H9 (cell line): ENCODE measurements at regions not wholly inside any gene's neighbourhood (a gene's known extent, or its start where the extent isn't known, plus 50 kb on each side); places are given as distances from the start of the nearest gene placed in this dataset.

ENCODE experiments used
- DNase-seq: peaks from one replicate; pipeline ENCODE4 v3.0.0-alpha.2; 2017
- H2AFZ ChIP-seq: one replicate; pipeline ENCODE4 v1.6.1; 2013; ENCODE audit warnings: mild to moderate bottlenecking, low read length, control low read depth, moderate library complexity
- H2AK5ac ChIP-seq: 2 replicates; pipeline ENCODE4 v1.6.1; 2013; ENCODE audit warnings: low read length, control low read depth, mixed read lengths; ENCODE audit not compliant: insufficient read length
- H2BK120ac ChIP-seq: one replicate; pipeline ENCODE4 v1.6.1; 2013; ENCODE audit warnings: low read depth, mild to moderate bottlenecking, low read length, control low read depth, inconsistent platforms; ENCODE audit not compliant: poor library complexity, severe bottlenecking
- H2BK12ac ChIP-seq: 2 replicates; pipeline ENCODE4 v1.6.1; 2013; ENCODE audit warnings: low read length, control low read depth, mixed read lengths, low read depth; ENCODE audit not compliant: insufficient read length
- H2BK15ac ChIP-seq: 2 replicates; pipeline ENCODE4 v1.6.1; 2013; ENCODE audit warnings: low read depth, low read length, control low read depth
- H2BK20ac ChIP-seq: one replicate; pipeline ENCODE4 v1.6.1; 2013; ENCODE audit warnings: low read depth, mild to moderate bottlenecking, low read length, control low read depth, inconsistent platforms; ENCODE audit not compliant: poor library complexity, severe bottlenecking
- H2BK5ac ChIP-seq: 2 replicates; pipeline ENCODE4 v1.6.1; 2013; ENCODE audit warnings: low read length, control low read depth, mixed read lengths; ENCODE audit not compliant: insufficient read length
- H3K14ac ChIP-seq: 2 replicates; pipeline ENCODE4 v1.6.1; 2013; ENCODE audit warnings: low read length, control low read depth; ENCODE audit not compliant: insufficient read depth
- H3K18ac ChIP-seq: 2 replicates; pipeline ENCODE4 v1.6.1; 2013; ENCODE audit warnings: low read depth, mild to moderate bottlenecking, mixed read lengths, low read length, control low read depth; ENCODE audit not compliant: insufficient read length
- H3K23ac ChIP-seq: 2 replicates; pipeline ENCODE4 v1.6.1; 2013; ENCODE audit warnings: low read length, control low read depth, mixed read lengths, low read depth; ENCODE audit not compliant: insufficient read length
- H3K23me2 ChIP-seq: 2 replicates; pipeline ENCODE4 v1.6.1; 2013; ENCODE audit warnings: low read depth, mild to moderate bottlenecking, mixed read lengths, low read length, control low read depth; ENCODE audit not compliant: insufficient read length, poor library complexity, severe bottlenecking
- H3K27ac ChIP-seq: 2 replicates; pipeline ENCODE4 v1.5.1; 2013; ENCODE audit warnings: low read length, control low read depth, mixed read lengths, low read depth; ENCODE audit not compliant: insufficient read length
- H3K27me3 ChIP-seq: 2 replicates; pipeline ENCODE4 v1.6.1; 2013; ENCODE audit warnings: low read length, control low read depth, inconsistent platforms; ENCODE audit not compliant: insufficient read depth
- H3K4ac ChIP-seq: 2 replicates; pipeline ENCODE4 v1.6.1; 2013; ENCODE audit warnings: low read depth, mild to moderate bottlenecking, control low read depth, inconsistent platforms, low read length, moderate library complexity
- H3K4me1 ChIP-seq: 2 replicates; pipeline ENCODE4 v1.6.1; 2013; ENCODE audit warnings: low read length, control low read depth, inconsistent platforms; ENCODE audit not compliant: insufficient read depth
- H3K4me2 ChIP-seq: 2 replicates; pipeline ENCODE4 v1.6.1; 2013; ENCODE audit warnings: low read length, control low read depth, mixed read lengths; ENCODE audit not compliant: insufficient read length, insufficient read depth
- H3K56ac ChIP-seq: 2 replicates; pipeline ENCODE4 v1.6.1; 2013; ENCODE audit warnings: low read depth, mild to moderate bottlenecking, mixed read lengths, low read length, control low read depth; ENCODE audit not compliant: insufficient read length
- H3K79me1 ChIP-seq: 2 replicates; pipeline ENCODE4 v1.6.1; 2013; ENCODE audit warnings: low read depth, mild to moderate bottlenecking, moderate library complexity, low read length, control low read depth, inconsistent platforms; ENCODE audit not compliant: insufficient read depth, poor library complexity, severe bottlenecking
- H3K79me2 ChIP-seq: 2 replicates; pipeline ENCODE4 v1.6.1; 2013; ENCODE audit warnings: low read length, control low read depth, inconsistent platforms; ENCODE audit not compliant: insufficient read depth
- H3K9ac ChIP-seq: 2 replicates; pipeline ENCODE4 v1.6.1; 2013; ENCODE audit warnings: low read length, control low read depth, mixed read lengths; ENCODE audit not compliant: insufficient read length; ENCODE audit errors: extremely low read depth
- H3K9me3 ChIP-seq: one replicate; pipeline ENCODE4 v1.6.1; 2013; ENCODE audit warnings: low read depth, low read length, inconsistent platforms; ENCODE audit not compliant: control insufficient read depth
- H3T11ph ChIP-seq: one replicate; pipeline ENCODE4 v1.6.1; 2013; ENCODE audit warnings: mild to moderate bottlenecking, low read length, control low read depth, inconsistent platforms
- H4K20me1 ChIP-seq: one replicate; pipeline ENCODE4 v1.6.1; 2013; ENCODE audit not compliant: control insufficient read depth, insufficient read length, insufficient read depth
- H4K5ac ChIP-seq: 2 replicates; pipeline ENCODE4 v1.6.1; 2013; ENCODE audit warnings: low read depth, mild to moderate bottlenecking, mixed read lengths, low read length, control low read depth; ENCODE audit not compliant: insufficient read length
- H4K8ac ChIP-seq: replicated peaks from 2 replicates; pipeline ENCODE4 v1.6.1; 2013; ENCODE audit warnings: low read length, control low read depth, mixed read lengths, low read depth; ENCODE audit not compliant: insufficient read length
- H4K91ac ChIP-seq: 2 replicates; pipeline ENCODE4 v1.6.1; 2013; ENCODE audit warnings: low read depth, mild to moderate bottlenecking, moderate library complexity, mixed read lengths, low read length, control low read depth; ENCODE audit not compliant: insufficient read length
- H3K27ac Mint-ChIP-seq, 3 experiments: 2 replicates in 2 of 3; 3 replicates in 1 of 3; pipeline ENCODE4 v1.8.0; 2020 to 2021; ENCODE audit warnings: mixed read lengths in 3 of 3, mild to moderate bottlenecking in 1 of 3, moderate library complexity in 1 of 3
- H3K27me3 Mint-ChIP-seq: 2 replicates; pipeline ENCODE4 v1.8.0; 2021; ENCODE audit warnings: low read depth, mild to moderate bottlenecking, moderate library complexity, mixed read lengths
- H3K36me3 Mint-ChIP-seq, 3 experiments: 2 replicates in 2 of 3; 3 replicates in 1 of 3; pipeline ENCODE4 v1.8.0; 2020 to 2021; ENCODE audit warnings: low read depth in 3 of 3, mixed read lengths in 3 of 3; ENCODE audit not compliant: insufficient read depth in 1 of 3
- H3K4me1 Mint-ChIP-seq, 2 experiments: 2 replicates each; pipeline ENCODE4 v1.8.0; 2020; ENCODE audit warnings: mixed read lengths in 2 of 2
- H3K4me3 Mint-ChIP-seq, 2 experiments: 2 replicates in 1 of 2; 3 replicates in 1 of 2; pipeline ENCODE4 v1.8.0; 2020 to 2021; ENCODE audit warnings: mild to moderate bottlenecking in 2 of 2, mixed read lengths in 2 of 2, moderate library complexity in 1 of 2
- H3K9me3 Mint-ChIP-seq, 2 experiments: 2 replicates in 1 of 2; 3 replicates in 1 of 2; pipeline ENCODE4 v1.8.0; 2020; ENCODE audit warnings: mild to moderate bottlenecking in 2 of 2, mixed read lengths in 2 of 2, moderate library complexity in 1 of 2
- WGBS: extraction: QIAGEN DNeasy Blood & Tissue Kit; methylation state at CpG from one replicate; pipeline ENCODE4 v1.1.7; 2013; ENCODE audit warnings: missing lambda C conversion rate, low lambda C conversion rate, mixed read lengths; ENCODE audit not compliant: insufficient read length; ENCODE audit errors: extremely low coverage; 5-methylcytosine and 5-hydroxymethylcytosine counted together
- TF ChIP-seq, protein P1 (sequence below): fragments of 200-600 bp; sonication (generic); conservative IDR thresholded peaks from 3 replicates; pipeline ENCODE4 v1.8.0; 2021; ENCODE audit warnings: antibody characterized with exemption, mild to moderate bottlenecking

DNA sequence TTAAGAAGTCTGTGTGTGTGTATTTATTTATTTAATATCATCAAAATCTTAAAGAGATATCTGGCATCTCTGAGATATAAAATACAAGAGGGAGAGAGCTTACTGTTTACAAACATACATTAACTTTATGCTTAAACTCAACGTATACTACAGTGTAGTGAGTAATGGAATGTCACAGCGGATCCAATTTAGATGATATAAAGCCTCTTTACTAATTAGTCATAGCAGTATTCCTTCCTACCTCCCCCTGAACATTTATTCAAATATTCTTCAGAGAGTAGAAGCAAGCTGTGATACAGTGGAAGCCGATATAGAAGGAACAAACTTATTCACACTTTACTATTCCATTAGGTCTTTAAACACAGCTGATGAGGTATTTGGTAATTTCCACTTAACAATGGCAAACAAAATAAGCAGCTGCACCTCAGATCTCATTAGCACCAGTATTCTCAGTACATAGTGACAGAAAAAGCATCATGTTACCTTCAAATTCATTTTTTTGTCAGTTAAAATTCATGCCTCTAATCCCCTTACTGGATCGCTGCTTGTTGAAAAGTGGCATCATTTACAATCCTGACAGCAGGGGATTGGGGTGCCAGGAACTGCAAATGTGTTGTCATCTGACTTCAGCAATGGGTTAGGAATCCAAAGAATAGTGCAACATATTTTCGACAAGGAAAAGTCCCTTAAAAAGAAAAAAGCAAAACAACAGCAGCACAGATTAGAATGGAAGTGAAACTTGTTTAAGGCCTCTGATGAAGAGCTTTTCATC lies 658.7 kb upstream of the EPHA5 start:
- TF ChIP-seq, protein P1, sequence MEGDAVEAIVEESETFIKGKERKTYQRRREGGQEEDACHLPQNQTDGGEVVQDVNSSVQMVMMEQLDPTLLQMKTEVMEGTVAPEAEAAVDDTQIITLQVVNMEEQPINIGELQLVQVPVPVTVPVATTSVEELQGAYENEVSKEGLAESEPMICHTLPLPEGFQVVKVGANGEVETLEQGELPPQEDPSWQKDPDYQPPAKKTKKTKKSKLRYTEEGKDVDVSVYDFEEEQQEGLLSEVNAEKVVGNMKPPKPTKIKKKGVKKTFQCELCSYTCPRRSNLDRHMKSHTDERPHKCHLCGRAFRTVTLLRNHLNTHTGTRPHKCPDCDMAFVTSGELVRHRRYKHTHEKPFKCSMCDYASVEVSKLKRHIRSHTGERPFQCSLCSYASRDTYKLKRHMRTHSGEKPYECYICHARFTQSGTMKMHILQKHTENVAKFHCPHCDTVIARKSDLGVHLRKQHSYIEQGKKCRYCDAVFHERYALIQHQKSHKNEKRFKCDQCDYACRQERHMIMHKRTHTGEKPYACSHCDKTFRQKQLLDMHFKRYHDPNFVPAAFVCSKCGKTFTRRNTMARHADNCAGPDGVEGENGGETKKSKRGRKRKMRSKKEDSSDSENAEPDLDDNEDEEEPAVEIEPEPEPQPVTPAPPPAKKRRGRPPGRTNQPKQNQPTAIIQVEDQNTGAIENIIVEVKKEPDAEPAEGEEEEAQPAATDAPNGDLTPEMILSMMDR, result no peak
- no peak overlapping the region for H3T11ph ChIP-seq
- H3K4me1 Mint-ChIP-seq, result peaks cover 6% of the 10 kb centered on the region in 2 experiments
- no peak overlapping the region for H3K4ac ChIP-seq
- H4K20me1 ChIP-seq, result no peaks in the 10 kb centered on the region
- no peak overlapping the region for H4K8ac ChIP-seq
- no peak overlapping the region for H3K4me3 Mint-ChIP-seq
- no peak overlapping the region for H2BK120ac ChIP-seq
- no peaks in the 10 kb centered on the region for H3K9me3 Mint-ChIP-seq
- H3K79me1 ChIP-seq, result no peaks in the 10 kb centered on the region
- no peak overlapping the region for H4K5ac ChIP-seq
- no peak overlapping the region for H3K9ac ChIP-seq
- no peaks in the 10 kb centered on the region for H3K9me3 ChIP-seq
- H3K27ac Mint-ChIP-seq, result peak overlapping the region in 1 of 3 experiments; percentile 68; a peak in 2 of 7 replicates
- no peak overlapping the region for H2AFZ ChIP-seq
- H3K79me2 ChIP-seq, result no peaks in the 10 kb centered on the region
- H3K27me3 Mint-ChIP-seq, result no peaks in the 10 kb centered on the region
- no peak overlapping the region for H2BK12ac ChIP-seq
- H3K27ac ChIP-seq, result no peak overlapping the region
- H3K4me2 ChIP-seq, result no peak overlapping the region
- DNase-seq, result no peak
- no peaks in the 10 kb centered on the region; a peak in 1 of 7 replicates for H3K36me3 Mint-ChIP-seq
- H3K27me3 ChIP-seq, result no peaks in the 10 kb centered on the region
- no peaks in the 10 kb centered on the region for H3K4me1 ChIP-seq
- H3K18ac ChIP-seq, result no peak overlapping the region
- H4K91ac ChIP-seq, result no peak overlapping the region
- H3K56ac ChIP-seq, result no peak overlapping the region
- H3K14ac ChIP-seq, result no peak overlapping the region
- no CpG with 5 or more reads among the region's 5 CpGs for WGBS
- H2BK20ac ChIP-seq, result no peak overlapping the region
- no peaks in the 10 kb centered on the region for H3K23me2 ChIP-seq
- no peak overlapping the region for H2AK5ac ChIP-seq
- H3K23ac ChIP-seq, result no peak overlapping the region
- no peak overlapping the region for H2BK5ac ChIP-seq
- H2BK15ac ChIP-seq, result no peak overlapping the region
